Heart left ventricle (tissue), 16 donors: ENCODE measurements at regions not wholly inside any gene's neighbourhood (a gene's known extent, or its start where the extent isn't known, plus 50 kb on each side); places are given as distances from the start of the nearest gene placed in this dataset.

Experiments
- ATAC-seq, 4 donors: fragments of 200-7000 bp; cut with Tn5 transposase; one replicate each; pipeline ENCODE4 v1.9.1; 2020 to 2022; ENCODE audit warnings: moderate library complexity in 4 of 4, mild to moderate bottlenecking in 3 of 4, moderate number of reproducible peaks in 1 of 4
- DNase-seq, 5 donors: peaks; one replicate each; pipeline ENCODE4 v3.0.0-alpha.2; 2020
- H3K27ac ChIP-seq, 12 donors: fragments of 200-600 bp; sonication (generic) in 4 of 12; one replicate each; pipeline versions ENCODE4 v1.5.0 to v1.8.0; 2016 to 2022; ENCODE audit warnings: mild to moderate bottlenecking in 2 of 12
- H3K27me3 ChIP-seq, 9 donors: fragments of 200-600 bp; sonication (generic) in 2 of 9; one replicate each; pipeline versions ENCODE4 v1.5.1 to v1.8.0; 2016 to 2022; ENCODE audit warnings: mild to moderate bottlenecking in 3 of 9
- H3K36me3 ChIP-seq, 9 donors: fragments of 200-600 bp; sonication (generic) in 2 of 9; one replicate each; pipeline versions ENCODE4 v1.5.0 to v1.8.0; 2018 to 2022; ENCODE audit warnings: mild to moderate bottlenecking in 2 of 9
- H3K4me1 ChIP-seq, 12 donors: fragments of 200-600 bp; sonication (generic) in 4 of 12; one replicate each; pipeline versions ENCODE4 v1.5.0 to v1.8.0; 2016 to 2022; ENCODE audit warnings: mild to moderate bottlenecking in 3 of 12
- H3K4me3 ChIP-seq, 12 donors: fragments of 200-600 bp; sonication (generic) in 4 of 12; one replicate each; pipeline versions ENCODE4 v1.5.0 to v1.8.0; 2017 to 2022; ENCODE audit warnings: mild to moderate bottlenecking in 9 of 12, moderate library complexity in 4 of 12
- H3K9me3 ChIP-seq, 12 donors: fragments of 200-600 bp; sonication (generic) in 4 of 12; one replicate each; pipeline versions ENCODE4 v1.5.0 to v1.8.0; 2016 to 2022; ENCODE audit warnings: mild to moderate bottlenecking in 1 of 12
- CTCF ChIP-seq, 12 donors: fragments of 200-600 bp; sonication (generic) in 4 of 12; IDR thresholded peaks; one replicate each; pipeline versions ENCODE4 v1.5.0 to v1.8.0; 2018 to 2022; ENCODE audit warnings: antibody characterized with exemption in 12 of 12, mild to moderate bottlenecking in 5 of 12
- POLR2A ChIP-seq, 2 donors: fragments of 450-650 bp; IDR thresholded peaks; one replicate each; pipeline ENCODE4 v1.6.1; 2017; ENCODE audit warnings: antibody characterized with exemption in 2 of 2, mild to moderate bottlenecking in 2 of 2, moderate library complexity in 2 of 2
- WGBS, 4 donors: extraction: QIAGEN DNeasy Blood & Tissue Kit in 2 of 4; methylation state at CpG; one replicate each; pipeline versions ENCODE4 v1.1.5 to v1.1.7; 2013 to 2018; 5-methylcytosine and 5-hydroxymethylcytosine counted together
- intact Hi-C, 10 donors: fragments of 100-400 bp; cut with DNase I; formaldehyde crosslinking; loops; one replicate each; pipeline versions ENCODE4 v1.11.1 to v1.14.2; 2022
- donor health status: ischemic (EF 13 %, LVEDD 7.1; RV severe dilation, severe dysfunction).
- donor health status: healthy with polysubstance abuse.
- donor health status: DM: no; HTN: yes; CAD: no.
- donor health status: DM: no; HTN: no; CAD: no.
- donor health status: ischemic (EF 25% LVEDD 6.9; RV normal size, moderate dysfunction).
- donor health status: ischemic (EF 25% LVEDD 5.7; RV mildly dilated, moderate dysfunction).
- donor health status: healthy.
- donor health status: DM: yes; HTN: yes; CAD: no.
- donor health status: ischemic (EF 35%, LVEDD 5.7; RV mildly dilated, moderate dysfunction).
- donor health status: nonischemic (EF 11% LVEDD 7.7; RV severe dilation, severe dysfunction).
- donor health status: DM: yes; HTN: yes; CAD: no.
- donor health status: PGD.
- donor health status: ischemic (EF 29% LVEDD 5.4; RV normal size, mild dysfunction).
- donor health status: nonischemic (EF 23%, LVEDD 6.1; RV moderate dilation, normal function).

GRCh38 chr5:159800131-159800840, 116.0 kb upstream of the ADRA1B start:
- H3K27me3 ChIP-seq: no peaks in the 10 kb centered on the region
- no peak overlapping the region for H3K4me3 ChIP-seq
- TF ChIP-seq POLR2A (IDR thresholded peaks at IDR 0.05) (no peak), CTCF (IDR thresholded peaks at IDR 0.05) (no peak)
- H3K36me3 ChIP-seq: no peaks in the 10 kb centered on the region
- intact Hi-C loops: no loop called here
- DNase-seq (no peak), ATAC-seq (no peak)
- peaks cover 0 to 22% (median 0%) of the 10 kb centered on the region in 12 donors for H3K4me1 ChIP-seq
- WGBS, 4 donors: 89 to 93% (median 92%) methylated on average over 8 of the region's 8 CpGs
- no peaks in the 10 kb centered on the region for H3K9me3 ChIP-seq
- no peak overlapping the region for H3K27ac ChIP-seq

GRCh38 chr5:159801303-159801702, 115.0 kb upstream of the ADRA1B start:
- 75 to 78% (median 78%) methylated on average over 8 of the region's 8 CpGs for WGBS, 4 donors
- DNase-seq (no peak), ATAC-seq (no peak)
- Histone ChIP-seq H3K36me3 (no peaks in the 10 kb centered on the region), H3K27me3 (no peaks in the 10 kb centered on the region), H3K27ac (no peak overlapping the region), H3K4me3 (no peak overlapping the region), H3K4me1 (peaks cover 0 to 25% (median 0%) of the 10 kb centered on the region in 12 donors), H3K9me3 (peaks cover 0 to 6% (median 0%) of the 10 kb centered on the region in 12 donors)
- intact Hi-C loops: no loop called here
- TF ChIP-seq POLR2A (IDR thresholded peaks at IDR 0.05) (no peak), CTCF (IDR thresholded peaks at IDR 0.05) (no peak)

GRCh38 chr5:159802661-159803060, 113.6 kb upstream of the ADRA1B start:
- DNase-seq (no peak), ATAC-seq (no peak)
- Histone ChIP-seq H3K27me3 (no peaks in the 10 kb centered on the region), H3K9me3 (peaks cover 0 to 10% (median 0%) of the 10 kb centered on the region in 12 donors), H3K36me3 (no peaks in the 10 kb centered on the region), H3K27ac (no peak overlapping the region), H3K4me3 (no peak overlapping the region), H3K4me1 (peaks cover 0 to 25% (median 0%) of the 10 kb centered on the region in 12 donors)
- no peak for TF ChIP-seq POLR2A (IDR thresholded peaks at IDR 0.05)
- no peak for TF ChIP-seq CTCF (IDR thresholded peaks at IDR 0.05)
- intact Hi-C loops: no loop called here
- WGBS, 4 donors: 71 to 85% (median 79%) methylated on average over 1 of the region's 1 CpG

GRCh38 chr5:159804121-159804520, 112.2 kb upstream of the ADRA1B start:
- no peak for TF ChIP-seq CTCF (IDR thresholded peaks at IDR 0.05)
- TF ChIP-seq POLR2A (IDR thresholded peaks at IDR 0.05): no peak
- Histone ChIP-seq H3K4me3 (no peak overlapping the region), H3K36me3 (no peaks in the 10 kb centered on the region), H3K27ac (no peak overlapping the region), H3K27me3 (no peaks in the 10 kb centered on the region), H3K9me3 (peaks cover 0 to 10% (median 0%) of the 10 kb centered on the region in 12 donors), H3K4me1 (peaks cover 0 to 25% (median 0%) of the 10 kb centered on the region in 12 donors)
- intact Hi-C loops: no loop called here
- ATAC-seq (no peak), DNase-seq (no peak)
- 81 to 92% (median 87%) methylated on average over 1 of the region's 1 CpG for WGBS, 4 donors
